CD4-positive, alpha-beta T cell (primary cell): ENCODE measurements at regions not wholly inside any gene's neighbourhood (a gene's known extent, or its start where the extent isn't known, plus 50 kb on each side); places are given as distances from the start of the nearest gene placed in this dataset.

Source experiments
- ATAC-seq: fragments of 200-7000 bp; cut with Tn5 transposase; one replicate; pipeline ENCODE4 v1.10.0; 2022; ENCODE audit warnings: mild to moderate bottlenecking; ENCODE audit not compliant: poor library complexity
- CTCF ChIA-PET: fragments of 350-600 bp; sonication (Branson Sonifier 250); formaldehyde crosslinking; loops from one replicate; lab custom pipeline; 2021; ENCODE audit warnings: antibody characterized with exemption, inconsistent platforms; lab: Charles Lee
- POLR2A ChIA-PET: fragments of 350-600 bp; sonication (Branson Sonifier 250); formaldehyde crosslinking; loops from one replicate; lab custom pipeline; 2021; ENCODE audit warnings: antibody characterized with exemption, inconsistent platforms; lab: Charles Lee
- DNase-seq, 14 experiments: peaks; one replicate each; pipeline ENCODE4 v3.0.0-alpha.2; 2013 to 2020; ENCODE audit warnings: mixed read lengths in 2 of 14
- H3K27ac ChIP-seq, 2 donors: one replicate each; pipeline versions ENCODE4 v1.5.1 to v1.7.0; 2013; ENCODE audit warnings: low read length in 2 of 2, low read depth in 1 of 2, mild to moderate bottlenecking in 1 of 2
- H3K27me3 ChIP-seq, 2 experiments: 1 replicate in 1 of 2; 2 replicates in 1 of 2; pipeline versions ENCODE4 v1.6.1 to v1.7.0; 2013; ENCODE audit warnings: low read length in 2 of 2, control low read depth in 1 of 2, mild to moderate bottlenecking in 1 of 2, moderate library complexity in 1 of 2; ENCODE audit not compliant: insufficient read depth in 2 of 2, control insufficient read depth in 1 of 2
- H3K36me3 ChIP-seq: one replicate; pipeline ENCODE4 v1.6.1; 2013; ENCODE audit warnings: low read length, control low read depth; ENCODE audit not compliant: insufficient read depth
- H3K4me1 ChIP-seq: one replicate; pipeline ENCODE4 v1.6.1; 2013; ENCODE audit warnings: low read length, control low read depth; ENCODE audit not compliant: insufficient read depth
- H3K4me3 ChIP-seq: one replicate; pipeline ENCODE4 v1.5.1; 2013; ENCODE audit warnings: mild to moderate bottlenecking, low read length, moderate library complexity
- H3K9me3 ChIP-seq, 2 experiments: 1 replicate in 1 of 2; 2 replicates in 1 of 2; pipeline versions ENCODE4 v1.6.1 to v1.7.0; 2013; ENCODE audit warnings: low read length in 2 of 2, mild to moderate bottlenecking in 2 of 2, control low read depth in 1 of 2, moderate library complexity in 1 of 2; ENCODE audit not compliant: control insufficient read depth in 1 of 2, insufficient read depth in 1 of 2
- H3K27ac Mint-ChIP-seq: one replicate; pipeline ENCODE4 v1.8.0; 2020; ENCODE audit warnings: mixed read lengths
- H3K27me3 Mint-ChIP-seq: one replicate; pipeline ENCODE4 v1.8.0; 2021; ENCODE audit warnings: mixed read lengths
- H3K36me3 Mint-ChIP-seq: one replicate; pipeline ENCODE4 v1.8.0; 2021; ENCODE audit warnings: low read depth, mixed read lengths
- H3K4me1 Mint-ChIP-seq: one replicate; pipeline ENCODE4 v1.8.0; 2021; ENCODE audit warnings: low read depth, mixed read lengths
- H3K4me3 Mint-ChIP-seq: one replicate; pipeline ENCODE4 v1.8.0; 2020; ENCODE audit warnings: mild to moderate bottlenecking, mixed read lengths
- H3K9me3 Mint-ChIP-seq: one replicate; pipeline ENCODE4 v1.8.0; 2020; ENCODE audit warnings: mixed read lengths
- CTCF ChIP-seq: fragments of 200-600 bp; IDR thresholded peaks from one replicate; pipeline ENCODE4 v1.8.0; 2022; ENCODE audit warnings: antibody characterized with exemption, mild to moderate bottlenecking
- intact Hi-C, 2 experiments: fragments of 100-400 bp; cut with DNase I in 1 of 2; cut with micrococcal nuclease in 1 of 2; formaldehyde crosslinking; loops; one replicate each; pipeline versions ENCODE4 v1.15.1 to v1.9.0; 2023 to 2025; cut with DNase I, micrococcal nuclease

GRCh38 chr15:93422476-93422875 is 333.5 kb upstream of the RGMA start:
- TF ChIP-seq CTCF = no peak
- Histone ChIP-seq H3K27ac (no peak overlapping the region), H3K27me3 (peaks cover 2 to 5% of the 10 kb centered on the region in 2 experiments), H3K36me3 (no peaks in the 10 kb centered on the region), H3K9me3 (no peaks in the 10 kb centered on the region), H3K4me1 (no peaks in the 10 kb centered on the region), H3K4me3 (no peak overlapping the region)
- H3K27me3 Mint-ChIP-seq = no peaks in the 10 kb centered on the region
- DNase-seq (no peak), ATAC-seq (no peak)
- ChIA-PET CTCF (no interaction called here), POLR2A (no interaction called here)
- no peak overlapping the region for H3K4me3 Mint-ChIP-seq
- no peaks in the 10 kb centered on the region for H3K9me3 Mint-ChIP-seq
- H3K4me1 Mint-ChIP-seq = no peaks in the 10 kb centered on the region
- intact Hi-C loops = no loop called here
- H3K27ac Mint-ChIP-seq = no peak overlapping the region
- H3K36me3 Mint-ChIP-seq = no peaks in the 10 kb centered on the region

- intact Hi-C loops = no loop called here
- Histone ChIP-seq H3K27ac (no peak overlapping the region), H3K4me1 (no peaks in the 10 kb centered on the region), H3K9me3 (no peaks in the 10 kb centered on the region), H3K4me3 (no peak overlapping the region), H3K27me3 (peaks cover 0 to 2% of the 10 kb centered on the region in 2 experiments), H3K36me3 (no peaks in the 10 kb centered on the region)
- POLR2A ChIA-PET = no interaction called here
- no peak for TF ChIP-seq CTCF
- no peaks in the 10 kb centered on the region for H3K4me1 Mint-ChIP-seq
- no peaks in the 10 kb centered on the region for H3K27me3 Mint-ChIP-seq
- CTCF ChIA-PET = no interaction called here
- no peak overlapping the region for H3K27ac Mint-ChIP-seq
- no peak overlapping the region for H3K4me3 Mint-ChIP-seq
- no peaks in the 10 kb centered on the region for H3K9me3 Mint-ChIP-seq
- DNase-seq (no peak), ATAC-seq (no peak)
- no peaks in the 10 kb centered on the region for H3K36me3 Mint-ChIP-seq
Observed at GRCh38 chr15:93420477-93420876, 331.5 kb upstream of the RGMA start.

GRCh38 chr15:93420050-93420452 is 331.0 kb upstream of the RGMA start:
- POLR2A ChIA-PET = no interaction called here
- DNase-seq = peak in 1 of 14 experiments; percentile 1
- no peak overlapping the region for H3K27ac Mint-ChIP-seq

More at GRCh38 chr15:93420050-93420452, 331.0 kb upstream of the RGMA start:
- intact Hi-C loops = no loop called here
- no peaks in the 10 kb centered on the region for H3K27me3 Mint-ChIP-seq
- TF ChIP-seq CTCF = no peak
- H3K4me3 Mint-ChIP-seq = no peak overlapping the region
- no peak for ATAC-seq
- Histone ChIP-seq H3K9me3 (no peaks in the 10 kb centered on the region), H3K27me3 (peaks cover 0 to 2% of the 10 kb centered on the region in 2 experiments), H3K36me3 (no peaks in the 10 kb centered on the region), H3K4me1 (no peaks in the 10 kb centered on the region), H3K27ac (no peak overlapping the region), H3K4me3 (no peak overlapping the region)
- H3K4me1 Mint-ChIP-seq = no peaks in the 10 kb centered on the region
- CTCF ChIA-PET = no interaction called here
- no peaks in the 10 kb centered on the region for H3K9me3 Mint-ChIP-seq
- H3K36me3 Mint-ChIP-seq = no peaks in the 10 kb centered on the region
